H1 (cell line): ENCODE measurements at regions not wholly inside any gene's neighbourhood (a gene's known extent, or its start where the extent isn't known, plus 50 kb on each side); places are given as distances from the start of the nearest gene placed in this dataset.
A peak's percentile ranks its signal among the peaks of the same experiment; 100 is the strongest.

Experiments
- CTCF ChIA-PET: fragments of 300-600 bp; sonication (Branson Sonifier 250); formaldehyde crosslinking; loops from one replicate; lab custom pipeline; 2021; ENCODE audit not compliant: partially characterized antibody; lab: Charles Lee
- POLR2A ChIA-PET: fragments of 300-600 bp; sonication (Branson Sonifier 250); formaldehyde crosslinking; loops from one replicate; lab custom pipeline; 2021; ENCODE audit warnings: inconsistent platforms; ENCODE audit not compliant: partially characterized antibody; lab: Charles Lee
- DNase-seq, 2 experiments: peaks; one replicate each; pipeline versions ENCODE4 v3.0.0 to v3.0.0-alpha.2; 2010 to 2022; ENCODE audit warnings: low spot score in 2 of 2, low read depth in 1 of 2, mixed read lengths in 1 of 2
- FAIRE-seq: peaks from 2 replicates; lab custom pipeline; 2011; peaks lifted over from hg19 to GRCh38; lab: Jason Lieb, UNC
- H2AFZ ChIP-seq: 2 replicates; pipeline ENCODE4 v1.8.1; 2012; ENCODE audit warnings: low read length, inconsistent platforms
- H2AK5ac ChIP-seq: 2 replicates; pipeline ENCODE4 v1.6.1; 2013; ENCODE audit warnings: low read depth, low read length
- H2BK120ac ChIP-seq: replicated peaks from 2 replicates; pipeline ENCODE3; 2013; ENCODE audit warnings: low read depth, low read length, inconsistent platforms
- H2BK12ac ChIP-seq: 2 replicates; pipeline ENCODE4 v1.6.1; 2013; ENCODE audit warnings: low read depth, low read length
- H2BK15ac ChIP-seq: 2 replicates; pipeline ENCODE4 v1.6.1; 2013; ENCODE audit warnings: low read length
- H2BK20ac ChIP-seq: 2 replicates; pipeline ENCODE4 v1.6.1; 2013; ENCODE audit warnings: low read length
- H2BK5ac ChIP-seq: 2 replicates; pipeline ENCODE4 v1.6.1; 2013; ENCODE audit warnings: low read depth, low read length
- H3K14ac ChIP-seq: 2 replicates; pipeline ENCODE4 v1.6.1; 2013; ENCODE audit warnings: inconsistent platforms; ENCODE audit not compliant: insufficient read length
- H3K18ac ChIP-seq: 2 replicates; pipeline ENCODE4 v1.6.1; 2013; ENCODE audit warnings: low read length; ENCODE audit errors: extremely low read depth
- H3K23ac ChIP-seq: 2 replicates; pipeline ENCODE4 v1.6.1; 2013; ENCODE audit warnings: inconsistent platforms; ENCODE audit not compliant: insufficient read length
- H3K23me2 ChIP-seq: 2 replicates; pipeline ENCODE4 v1.6.1; 2013; ENCODE audit warnings: low read depth, low read length
- H3K27ac ChIP-seq: 2 replicates; pipeline ENCODE4 v1.6.1; 2011; ENCODE audit warnings: low read depth, low read length, inconsistent platforms
- H3K27me3 ChIP-seq, 4 experiments: replicated peaks in 1 of 4; 1 replicate in 1 of 4; 2 replicates in 3 of 4; pipeline versions ENCODE4 v1.6.1 to v1.8.1; 2011 to 2013; ENCODE audit warnings: low read length in 3 of 4, mild to moderate bottlenecking in 3 of 4, inconsistent platforms in 2 of 4, mixed read lengths in 2 of 4, moderate library complexity in 1 of 4; ENCODE audit not compliant: control insufficient read depth in 3 of 4, insufficient read depth in 3 of 4; ENCODE audit errors: extremely low read depth in 1 of 4
- H3K36me3 ChIP-seq, 4 experiments: 2 replicates each; pipeline versions ENCODE4 v1.6.1 to v1.8.1; 2011 to 2013; ENCODE audit warnings: mild to moderate bottlenecking in 4 of 4, low read length in 3 of 4, moderate library complexity in 2 of 4, control low read depth in 1 of 4, inconsistent platforms in 1 of 4; ENCODE audit not compliant: insufficient read depth in 4 of 4, control insufficient read depth in 2 of 4
- H3K4ac ChIP-seq: replicated peaks from 2 replicates; pipeline ENCODE3; 2013; ENCODE audit warnings: low read length, low read depth, mixed read lengths, inconsistent platforms; ENCODE audit not compliant: insufficient read length
- H3K4me1 ChIP-seq, 4 experiments: replicated peaks in 1 of 4; 1 replicate in 1 of 4; 2 replicates in 3 of 4; pipeline versions ENCODE4 v1.6.1 to v1.8.1; 2011 to 2013; ENCODE audit warnings: low read length in 3 of 4, inconsistent platforms in 2 of 4, mixed read lengths in 1 of 4; ENCODE audit not compliant: insufficient read depth in 4 of 4, control insufficient read depth in 3 of 4
- H3K4me2 ChIP-seq, 2 experiments: 2 replicates each; pipeline versions ENCODE4 v1.6.1 to v1.8.1; 2011 to 2013; ENCODE audit warnings: low read depth in 2 of 2, low read length in 2 of 2, control low read depth in 1 of 2, inconsistent platforms in 1 of 2, mild to moderate bottlenecking in 1 of 2; ENCODE audit not compliant: insufficient read depth in 1 of 2
- H3K4me3 ChIP-seq, 4 experiments: fragments of 200-600, 300-600 bp in 1 of 4; sonication (generic), shearing (Covaris generic), sonication (Bioruptor Twin) in 1 of 4; 2 replicates each; pipeline versions ENCODE4 v1.5.1 to v1.8.1; 2011 to 2016; ENCODE audit warnings: low read length in 4 of 4, low read depth in 3 of 4, control low read depth in 2 of 4, inconsistent platforms in 2 of 4, mild to moderate bottlenecking in 2 of 4, mixed read lengths in 1 of 4, moderate library complexity in 1 of 4; ENCODE audit not compliant: insufficient read depth in 2 of 4; ENCODE audit errors: extremely low read depth in 1 of 4
- H3K56ac ChIP-seq: replicated peaks from 2 replicates; pipeline ENCODE3; 2013; ENCODE audit warnings: low read depth, mild to moderate bottlenecking, mixed read lengths, low read length, inconsistent platforms; ENCODE audit not compliant: insufficient read length
- H3K79me1 ChIP-seq: 2 replicates; pipeline ENCODE4 v1.6.1; 2013; ENCODE audit warnings: low read depth, low read length, control low read depth
- H3K79me2 ChIP-seq, 2 experiments: 2 replicates each; pipeline versions ENCODE4 v1.6.1 to v1.8.1; 2012 to 2013; ENCODE audit warnings: low read length in 2 of 2, mild to moderate bottlenecking in 2 of 2, inconsistent platforms in 1 of 2; ENCODE audit not compliant: insufficient read depth in 2 of 2, control insufficient read depth in 1 of 2
- H3K9ac ChIP-seq, 4 experiments: replicated peaks in 1 of 4; 1 replicate in 1 of 4; 2 replicates in 3 of 4; pipeline versions ENCODE4 v1.6.1 to v1.8.1; 2011 to 2013; ENCODE audit warnings: low read depth in 3 of 4, low read length in 3 of 4, control low read depth in 2 of 4, mild to moderate bottlenecking in 2 of 4, moderate library complexity in 2 of 4, inconsistent platforms in 1 of 4; ENCODE audit errors: extremely low read depth in 1 of 4
- H3K9me3 ChIP-seq, 2 experiments: 2 replicates each; pipeline versions ENCODE4 v1.6.1 to v1.8.1; 2012 to 2013; ENCODE audit warnings: mild to moderate bottlenecking in 2 of 2, moderate library complexity in 2 of 2, control low read depth in 1 of 2, inconsistent platforms in 1 of 2, low read depth in 1 of 2, low read length in 1 of 2, mixed read lengths in 1 of 2; ENCODE audit not compliant: insufficient read depth in 2 of 2
- H4K20me1 ChIP-seq, 2 experiments: replicated peaks in 1 of 2; 2 replicates each; pipeline versions ENCODE3 to v1.8.1; 2011 to 2013; ENCODE audit warnings: inconsistent platforms in 2 of 2, low read length in 2 of 2, mild to moderate bottlenecking in 1 of 2; ENCODE audit not compliant: insufficient read depth in 2 of 2, control insufficient read depth in 1 of 2
- H4K5ac ChIP-seq: 2 replicates; pipeline ENCODE4 v1.6.1; 2013; ENCODE audit warnings: low read length, low read depth, mixed read lengths, inconsistent platforms; ENCODE audit not compliant: insufficient read length
- H4K8ac ChIP-seq: 2 replicates; pipeline ENCODE4 v1.8.0; 2013; ENCODE audit warnings: mild to moderate bottlenecking, moderate library complexity, low read length, inconsistent platforms; ENCODE audit not compliant: insufficient read depth; ENCODE audit errors: extremely low read depth
- H4K91ac ChIP-seq: replicated peaks from 2 replicates; pipeline ENCODE3; 2013; ENCODE audit warnings: low read length, mixed read lengths, inconsistent platforms; ENCODE audit not compliant: insufficient read length
- BRCA1 ChIP-seq: IDR thresholded peaks from 2 replicates; pipeline ENCODE4 v1.6.1; 2012; ENCODE audit warnings: low read depth, low read length, improper control_type of control experiment
- EZH2 ChIP-seq: fragments of 200-600 bp; sonication (generic); IDR thresholded peaks from 2 replicates; pipeline ENCODE4 v1.7.1; 2012; ENCODE audit warnings: low read depth, mild to moderate bottlenecking, moderate library complexity, low read length, inconsistent platforms; ENCODE audit not compliant: severe bottlenecking
- JUND ChIP-seq: IDR thresholded peaks from 2 replicates; pipeline ENCODE4 v1.6.1; 2011; ENCODE audit warnings: mild to moderate bottlenecking, improper control_type of control experiment, low read length
- KDM5A ChIP-seq: fragments of 200-600 bp; IDR thresholded peaks from 2 replicates; pipeline ENCODE4 v1.7.1; 2012; ENCODE audit warnings: mild to moderate bottlenecking, low read length, inconsistent platforms, mixed read lengths
- SIN3A ChIP-seq, 2 experiments: IDR thresholded peaks in 1 of 2; conservative IDR thresholded peaks in 1 of 2; 2 replicates each; pipeline ENCODE4 v1.6.1; 2011 to 2012; ENCODE audit warnings: low read length in 2 of 2, improper control_type of control experiment in 1 of 2, low read depth in 1 of 2, mild to moderate bottlenecking in 1 of 2
- SUZ12 ChIP-seq: fragments of 200-600 bp; sonication (generic); IDR thresholded peaks from 2 replicates; pipeline ENCODE4 v1.6.1; 2012; ENCODE audit warnings: mild to moderate bottlenecking, inconsistent platforms, low read length, moderate library complexity, mixed read lengths
- TAF7 ChIP-seq: optimal IDR thresholded peaks from 2 replicates; pipeline ENCODE3; 2011; ENCODE audit warnings: low read depth, mild to moderate bottlenecking, inconsistent platforms, low read length, moderate library complexity, borderline replicate concordance
- TCF12 ChIP-seq: IDR thresholded peaks from 2 replicates; pipeline ENCODE4 v1.6.1; 2011; ENCODE audit warnings: low read depth, mild to moderate bottlenecking, low read length
- WGBS, 2 experiments: shearing (Covaris generic) in 1 of 2; methylation state at CpG; one replicate each; pipeline versions ENCODE4 v1.1.6 to v1.1.7; 2013 to 2015; ENCODE audit warnings: low lambda C conversion rate in 2 of 2, mixed read lengths in 2 of 2, inconsistent platforms in 1 of 2, low coverage in 1 of 2, missing lambda C conversion rate in 1 of 2; ENCODE audit not compliant: insufficient replicate concordance in 2 of 2, insufficient coverage in 1 of 2, insufficient read length in 1 of 2; ENCODE audit errors: extremely low coverage in 1 of 2, missing lambda C conversion rate in 1 of 2; 5-methylcytosine and 5-hydroxymethylcytosine counted together
- TF ChIP-seq, protein P1 (sequence below): IDR thresholded peaks from 2 replicates; pipeline ENCODE4 v1.6.1; 2011; ENCODE audit warnings: low read depth, mild to moderate bottlenecking, low read length; ENCODE audit not compliant: insufficient read depth

DNA sequence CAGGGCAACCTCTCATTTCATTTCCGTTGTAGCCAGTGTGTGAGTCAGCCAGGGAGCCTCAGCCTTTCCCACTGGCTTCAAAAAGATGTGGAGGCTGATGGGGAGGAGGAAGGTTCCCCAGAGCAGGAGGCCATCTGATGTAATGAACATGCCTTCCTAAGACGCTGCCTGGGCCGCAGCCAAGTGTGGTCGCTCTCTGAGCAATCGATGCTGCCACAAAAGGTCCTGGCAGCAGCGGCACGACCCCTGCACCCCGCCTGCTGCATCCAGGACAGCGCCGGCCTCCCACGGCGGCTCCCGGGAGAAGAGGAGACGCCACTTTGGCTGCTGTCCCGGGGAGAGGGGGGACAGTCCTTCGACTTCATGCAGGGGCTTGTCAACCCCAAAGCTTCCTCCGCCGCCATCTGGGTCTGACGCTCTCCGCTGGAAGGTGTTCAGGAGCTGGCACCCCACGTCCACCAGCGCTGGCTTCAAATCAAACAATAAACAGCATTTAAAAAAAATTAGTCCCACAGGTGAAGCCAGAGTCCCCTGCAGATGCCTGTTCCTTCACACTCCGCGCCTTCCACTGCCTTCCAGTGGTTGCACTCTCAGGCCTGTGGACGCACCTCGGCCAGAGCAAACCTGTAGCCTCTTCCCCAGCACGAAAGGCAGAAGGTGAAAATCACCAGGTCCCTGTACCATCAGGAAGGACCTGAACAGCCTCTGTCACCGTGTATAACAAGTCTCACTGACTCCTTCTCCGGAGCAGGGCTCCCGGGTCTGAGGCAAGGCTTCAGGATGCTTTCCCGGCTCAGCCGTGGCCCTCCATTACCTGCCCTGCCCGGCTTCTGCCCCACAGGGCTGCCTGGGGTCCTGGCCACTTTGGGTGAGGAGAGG, 930.7 kb downstream of the BRD1 start:
- Histone ChIP-seq H2BK120ac (no peak overlapping the region), H3K4ac (no peak overlapping the region), H2BK12ac (no peak overlapping the region), H3K79me1 (no peaks in the 10 kb centered on the region), H4K5ac (no peak overlapping the region), H3K9ac (no peak overlapping the region), H3K79me2 (no peaks in the 10 kb centered on the region), H3K14ac (no peak overlapping the region), H4K91ac (no peak overlapping the region), H3K23ac (no peak overlapping the region), H2AK5ac (no peak overlapping the region), H2BK5ac (no peak overlapping the region), H4K8ac (0 out of 2 replicates have a peak overlapping the region, but pooled peaks have one; percentile 14), H2BK20ac (no peak overlapping the region), H4K20me1 (no peaks in the 10 kb centered on the region), H2AFZ (no peak overlapping the region), H3K4me2 (no peak overlapping the region), H3K27me3 (no peaks in the 10 kb centered on the region; a peak in 2 of 7 replicates), H3K56ac (no peak overlapping the region), H3K23me2 (no peaks in the 10 kb centered on the region), H3K4me3 (no peak overlapping the region), H3K9me3 (no peaks in the 10 kb centered on the region)
- no peak for FAIRE-seq
- ChIA-PET POLR2A (no interaction called here), CTCF (no interaction called here)
- no peak for DNase-seq
- no peak for TF ChIP-seq SIN3A (conservative IDR thresholded peaks at IDR 0.05 in 1 of 2, IDR thresholded peaks at IDR 0.05 in 1 of 2; ENCODE audit: low read depth in 1 of 2, low read length in 2 of 2)
- TF ChIP-seq BRCA1, result no peak
- no peak for TF ChIP-seq KDM5A
- TF ChIP-seq, protein P1, sequence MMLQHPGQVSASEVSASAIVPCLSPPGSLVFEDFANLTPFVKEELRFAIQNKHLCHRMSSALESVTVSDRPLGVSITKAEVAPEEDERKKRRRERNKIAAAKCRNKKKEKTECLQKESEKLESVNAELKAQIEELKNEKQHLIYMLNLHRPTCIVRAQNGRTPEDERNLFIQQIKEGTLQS, result no peak
- TF ChIP-seq TAF7, result no peak
- no peak for TF ChIP-seq EZH2
- TF ChIP-seq SUZ12, result no peak
- TF ChIP-seq JUND, result no peak
- TF ChIP-seq TCF12, result no peak
- TF ChIP-seq, all 59 proteins: peak for 0
- H3K18ac ChIP-seq, result no peak overlapping the region
- 92% methylated on average over 27 of the region's 33 CpGs; no CpG with 5 or more reads in 1 of the 2 experiments for WGBS, 2 experiments
- H3K4me1 ChIP-seq, result no peaks in the 10 kb centered on the region
- no peak overlapping the region for H2BK15ac ChIP-seq
- H3K36me3 ChIP-seq, result no peaks in the 10 kb centered on the region
- no peak overlapping the region for H3K27ac ChIP-seq
